GM12892 (cell line): ENCODE measurements at regions not wholly inside any gene's neighbourhood (a gene's known extent, or its start where the extent isn't known, plus 50 kb on each side); places are given as distances from the start of the nearest gene placed in this dataset.

Experiments
- POLR2A ChIP-seq: IDR thresholded peaks from 2 replicates; pipeline ENCODE4 v1.6.1; 2011; ENCODE audit warnings: low read depth, low read length, control low read depth
- POLR2AphosphoS5 ChIP-seq: IDR thresholded peaks from 2 replicates; pipeline ENCODE4 v1.6.1; 2011; ENCODE audit warnings: low read depth, low read length, control low read depth

DNA sequence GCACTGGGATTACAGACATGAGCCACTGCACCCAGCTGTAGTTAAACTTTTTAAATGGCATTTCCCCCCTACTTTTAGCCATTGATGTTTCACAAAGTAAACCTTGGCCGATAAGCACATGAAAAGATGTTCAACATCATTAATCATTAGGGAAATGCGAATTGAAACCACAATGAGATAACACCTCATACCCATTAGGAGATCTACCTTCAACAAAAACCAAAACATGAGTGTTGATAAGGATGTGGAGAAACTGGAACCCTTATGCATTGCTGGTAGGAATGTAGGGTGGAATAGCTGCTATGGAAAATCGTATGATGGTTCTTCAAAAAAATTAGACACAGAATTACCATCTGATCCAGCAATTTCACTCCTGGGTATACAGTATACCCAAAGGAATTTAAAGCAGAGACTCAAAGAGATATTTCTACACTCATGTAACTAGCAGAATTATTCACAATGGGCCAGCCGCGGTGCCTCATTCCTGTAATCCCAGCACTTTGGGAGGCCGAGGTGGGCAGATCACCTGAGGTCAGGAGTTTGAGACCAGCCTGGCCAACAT is 286.5 kb upstream of the JARID2 start:
- TF ChIP-seq POLR2A = no peak
- TF ChIP-seq POLR2AphosphoS5 = no peak
